Sigmoid colon (tissue), 4 donors: ENCODE measurements at regions not wholly inside any gene's neighbourhood (a gene's known extent, or its start where the extent isn't known, plus 50 kb on each side); places are given as distances from the start of the nearest gene placed in this dataset.

ENCODE experiments used
- CTCF ChIP-seq, 4 experiments: fragments of 450-650 bp in 3 of 4; fragments of 200-600 bp in 1 of 4; IDR thresholded peaks; one replicate each; pipeline ENCODE4 v1.5.1; 2016 to 2019; ENCODE audit warnings: antibody characterized with exemption in 4 of 4, mild to moderate bottlenecking in 3 of 4, moderate library complexity in 2 of 4
- EP300 ChIP-seq, 4 donors: sonication (generic); formaldehyde crosslinking; IDR thresholded peaks; one replicate each; pipeline ENCODE4 v1.6.1; 2017; ENCODE audit warnings: antibody characterized with exemption in 4 of 4
- POLR2A ChIP-seq, 2 donors: fragments of 450-650 bp; IDR thresholded peaks; one replicate each; pipeline ENCODE4 v1.6.1; 2016; ENCODE audit warnings: antibody characterized with exemption in 2 of 2, mild to moderate bottlenecking in 2 of 2, moderate library complexity in 2 of 2
- POLR2AphosphoS5 ChIP-seq, 4 donors: sonication (generic); formaldehyde crosslinking; IDR thresholded peaks; one replicate each; pipeline ENCODE4 v1.6.1; 2017; ENCODE audit warnings: antibody characterized with exemption in 4 of 4

- TF ChIP-seq CTCF (IDR thresholded peaks at IDR 0.05) (no peak), POLR2A (IDR thresholded peaks at IDR 0.05) (no peak), POLR2AphosphoS5 (IDR thresholded peaks at IDR 0.05) (no peak), EP300 (IDR thresholded peaks at IDR 0.05) (no peak)
Observed at GRCh38 chr17:15890279-15890892, 54.5 kb upstream of the ADORA2B start.
